ENCODE measurements at regions not wholly inside any gene's neighbourhood (a gene's known extent, or its start where the extent isn't known, plus 50 kb on each side); places are given as distances from the start of the nearest gene placed in this dataset.
"Not testable (repeated sequence)": the region's sequence is repeated elsewhere in the genome, so short reads cannot be mapped to it uniquely, and the experiment has no call there.

DNA sequence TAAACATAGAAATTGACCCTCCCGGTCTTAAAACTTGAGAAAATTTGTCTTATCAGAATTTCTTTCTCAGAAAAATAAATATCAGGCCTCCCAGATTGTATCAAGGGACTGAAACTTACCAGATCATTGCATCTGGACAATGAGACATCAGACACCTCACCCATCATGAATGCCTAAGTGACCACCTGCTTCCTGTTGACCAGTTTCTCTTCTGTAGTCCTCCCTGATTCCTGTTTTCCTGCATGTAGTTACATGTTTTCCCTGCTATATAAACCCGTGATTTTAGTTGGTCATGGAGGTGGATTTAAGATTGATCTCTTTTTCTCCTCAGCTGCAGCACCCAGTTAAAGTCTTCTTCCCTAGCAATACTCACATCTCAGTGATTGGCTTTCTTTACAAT, 548.1 kb downstream of the PPP4R3C start:
- DNase-seq (ENCODE audit: low read depth), result no peak
- ChIA-PET CTCF (no interaction called here), POLR2A (no interaction called here)
- H3K27me3 ChIP-seq (ENCODE audit: control insufficient read depth, insufficient read depth, low read length), result no peaks in the 10 kb centered on the region
- TF ChIP-seq, protein P1, sequence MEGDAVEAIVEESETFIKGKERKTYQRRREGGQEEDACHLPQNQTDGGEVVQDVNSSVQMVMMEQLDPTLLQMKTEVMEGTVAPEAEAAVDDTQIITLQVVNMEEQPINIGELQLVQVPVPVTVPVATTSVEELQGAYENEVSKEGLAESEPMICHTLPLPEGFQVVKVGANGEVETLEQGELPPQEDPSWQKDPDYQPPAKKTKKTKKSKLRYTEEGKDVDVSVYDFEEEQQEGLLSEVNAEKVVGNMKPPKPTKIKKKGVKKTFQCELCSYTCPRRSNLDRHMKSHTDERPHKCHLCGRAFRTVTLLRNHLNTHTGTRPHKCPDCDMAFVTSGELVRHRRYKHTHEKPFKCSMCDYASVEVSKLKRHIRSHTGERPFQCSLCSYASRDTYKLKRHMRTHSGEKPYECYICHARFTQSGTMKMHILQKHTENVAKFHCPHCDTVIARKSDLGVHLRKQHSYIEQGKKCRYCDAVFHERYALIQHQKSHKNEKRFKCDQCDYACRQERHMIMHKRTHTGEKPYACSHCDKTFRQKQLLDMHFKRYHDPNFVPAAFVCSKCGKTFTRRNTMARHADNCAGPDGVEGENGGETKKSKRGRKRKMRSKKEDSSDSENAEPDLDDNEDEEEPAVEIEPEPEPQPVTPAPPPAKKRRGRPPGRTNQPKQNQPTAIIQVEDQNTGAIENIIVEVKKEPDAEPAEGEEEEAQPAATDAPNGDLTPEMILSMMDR (IDR thresholded peaks at IDR 0.05; ENCODE audit: insufficient read depth, low read depth, low read length), result no peak
- no peak overlapping the region for H3K4me3 ChIP-seq (ENCODE audit: low read depth, low read length)
- no peaks in the 10 kb centered on the region for H3K36me3 ChIP-seq (ENCODE audit: control insufficient read depth, insufficient read depth, low read length)

DNA sequence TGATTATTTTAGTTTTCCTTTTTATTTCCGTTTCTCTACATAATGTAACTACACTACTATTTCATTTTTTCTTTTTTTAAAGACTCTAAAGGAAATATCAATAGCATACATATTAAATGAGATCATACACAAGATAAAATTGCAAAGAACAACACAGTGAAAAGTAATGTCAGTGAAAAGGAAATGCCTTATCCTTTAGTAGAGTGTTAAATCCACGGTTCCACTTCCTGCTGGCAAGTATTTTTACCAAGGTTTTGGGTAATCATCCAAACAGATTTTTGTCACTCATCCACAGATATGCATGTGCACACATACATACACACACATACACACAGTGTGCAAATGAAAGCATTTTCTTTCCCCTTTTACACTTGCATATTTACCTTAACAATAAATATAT, 548.9 kb downstream of the PPP4R3C start:
- Histone ChIP-seq H3K27me3 (ENCODE audit: control insufficient read depth, insufficient read depth, low read length) (no peaks in the 10 kb centered on the region), H3K4me3 (ENCODE audit: low read depth, low read length) (no peak overlapping the region), H3K36me3 (ENCODE audit: control insufficient read depth, insufficient read depth, low read length) (no peaks in the 10 kb centered on the region)
- ChIA-PET CTCF (no interaction called here), POLR2A (no interaction called here)
- TF ChIP-seq, protein P1 (IDR thresholded peaks at IDR 0.05; ENCODE audit: insufficient read depth, low read depth, low read length), result no peak
- no peak for DNase-seq (ENCODE audit: low read depth)

DNA sequence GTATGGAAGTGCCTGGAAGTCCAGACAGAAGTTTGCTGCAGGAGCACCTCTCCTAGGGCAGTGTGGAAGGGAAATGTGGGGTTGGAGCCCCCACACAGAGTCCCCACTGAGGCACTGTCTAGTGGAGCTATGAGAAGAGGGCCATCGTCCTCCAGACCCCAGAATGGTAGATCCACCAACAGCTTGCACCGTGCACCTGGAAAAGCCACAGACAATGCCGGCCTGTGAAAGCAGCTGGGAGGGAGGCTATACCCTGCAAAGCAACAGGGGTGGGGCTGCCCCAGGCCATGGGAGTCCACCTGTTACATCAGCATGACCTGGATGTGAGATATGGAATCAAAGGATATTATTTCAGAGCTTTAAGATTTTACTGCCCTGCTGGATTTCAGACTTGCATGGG, 551.4 kb downstream of the PPP4R3C start:
- POLR2A ChIA-PET; H3K4me3 ChIP-seq (ENCODE audit: low read depth, low read length); H3K27me3 ChIP-seq (ENCODE audit: control insufficient read depth, insufficient read depth, low read length); CTCF ChIA-PET; DNase-seq (ENCODE audit: low read depth); H3K36me3 ChIP-seq (ENCODE audit: control insufficient read depth, insufficient read depth, low read length): not testable (repeated sequence)

DNA sequence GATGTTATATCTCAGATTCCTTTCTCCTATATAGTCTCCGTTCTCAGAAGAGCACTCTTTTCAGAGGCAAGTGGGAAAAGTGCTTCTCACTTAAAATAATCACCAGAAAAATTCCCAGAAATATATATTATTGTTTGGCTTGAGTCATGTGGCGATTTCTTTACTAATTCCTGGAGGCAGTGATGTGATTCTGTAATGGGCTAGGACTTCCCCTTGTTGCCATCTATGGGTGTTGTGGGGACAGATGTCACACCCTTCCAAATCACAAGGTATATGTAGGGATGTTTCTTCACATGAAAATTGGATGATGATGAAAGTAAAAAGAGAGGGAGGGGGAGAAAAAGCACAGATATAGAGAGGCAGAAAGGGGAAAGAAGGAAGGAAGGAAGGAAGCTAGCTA, 553.4 kb downstream of the PPP4R3C start:
- ChIA-PET CTCF (no interaction called here), POLR2A (no interaction called here)
- H3K36me3 ChIP-seq (ENCODE audit: control insufficient read depth, insufficient read depth, low read length), result no peaks in the 10 kb centered on the region
- H3K4me3 ChIP-seq (ENCODE audit: low read depth, low read length), result no peak overlapping the region
- no peaks in the 10 kb centered on the region for H3K27me3 ChIP-seq (ENCODE audit: control insufficient read depth, insufficient read depth, low read length)
- DNase-seq (ENCODE audit: low read depth), result no peak
- TF ChIP-seq, protein P1 (IDR thresholded peaks at IDR 0.05; ENCODE audit: insufficient read depth, low read depth, low read length), result no peak

- Histone ChIP-seq H3K27me3 (ENCODE audit: control insufficient read depth, insufficient read depth, low read length) (no peaks in the 10 kb centered on the region), H3K4me3 (ENCODE audit: low read depth, low read length) (no peak overlapping the region), H3K36me3 (ENCODE audit: control insufficient read depth, insufficient read depth, low read length) (no peaks in the 10 kb centered on the region)
- TF ChIP-seq, protein P1 (IDR thresholded peaks at IDR 0.05; ENCODE audit: insufficient read depth, low read depth, low read length), result no peak
- no peak for DNase-seq (ENCODE audit: low read depth)
- ChIA-PET CTCF (no interaction called here), POLR2A (no interaction called here)
Observed at GRCh38 chrX:26908218-26908617, 554.9 kb downstream of the PPP4R3C start.

DNA sequence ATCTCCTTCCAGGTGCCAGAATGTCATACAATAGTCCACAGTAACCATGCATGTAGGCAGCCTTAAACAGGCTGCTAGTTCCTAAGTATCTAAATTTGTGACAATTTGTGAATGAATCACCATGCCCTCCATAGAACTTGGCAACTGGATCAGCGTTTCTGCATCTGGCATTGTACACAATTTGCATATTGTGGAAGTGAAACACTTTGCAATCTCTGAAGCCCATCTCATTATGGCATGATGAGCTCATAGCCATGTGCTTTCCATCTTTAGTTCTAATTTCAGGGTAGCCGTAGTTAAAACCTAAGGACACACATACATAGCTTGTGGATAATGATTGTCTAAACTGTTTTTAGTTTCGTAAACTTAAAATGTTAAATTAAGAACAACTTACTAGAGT, 573.6 kb downstream of the PPP4R3C start:
- Histone ChIP-seq H3K4me3 (ENCODE audit: low read depth, low read length) (no peak overlapping the region), H3K36me3 (ENCODE audit: control insufficient read depth, insufficient read depth, low read length) (no peaks in the 10 kb centered on the region), H3K27me3 (ENCODE audit: control insufficient read depth, insufficient read depth, low read length) (no peaks in the 10 kb centered on the region)
- TF ChIP-seq, protein P1 (IDR thresholded peaks at IDR 0.05; ENCODE audit: insufficient read depth, low read depth, low read length), result no peak
- POLR2A ChIA-PET, result no interaction called here
- no peak for DNase-seq (ENCODE audit: low read depth)
- CTCF ChIA-PET, result no interaction called here

All from BJ (cell line).